Stomach (tissue), 8 donors: ENCODE measurements at regions not wholly inside any gene's neighbourhood (a gene's known extent, or its start where the extent isn't known, plus 50 kb on each side); places are given as distances from the start of the nearest gene placed in this dataset.
"Not testable (repeated sequence)": the region's sequence is repeated elsewhere in the genome, so short reads cannot be mapped to it uniquely, and the experiment has no call there.

Source experiments
- DNase-seq, 2 donors: peaks; one replicate each; pipeline versions ENCODE4 v3.0.0 to v3.0.0-alpha.2; 2013 to 2019
- H3K27ac ChIP-seq, 5 donors: fragments of 200-600 bp in 4 of 5; sonication (generic) in 4 of 5; one replicate each; pipeline ENCODE4 v1.5.1; 2013 to 2019; ENCODE audit warnings: mild to moderate bottlenecking in 1 of 5, moderate library complexity in 1 of 5
- H3K27me3 ChIP-seq, 3 donors: fragments of 200-600 bp; sonication (generic); one replicate each; pipeline ENCODE4 v1.5.1; 2017 to 2019; ENCODE audit warnings: mixed run types in 1 of 3
- H3K36me3 ChIP-seq, 4 donors: fragments of 200-600 bp; sonication (generic); 1 replicate in 3 of 4; 2 replicates in 1 of 4; pipeline ENCODE4 v1.5.1; 2016 to 2019
- H3K4me1 ChIP-seq, 4 donors: fragments of 200-600 bp; sonication (generic); one replicate each; pipeline ENCODE4 v1.5.1; 2016 to 2019
- H3K4me3 ChIP-seq, 4 donors: fragments of 200-600 bp; sonication (generic) in 3 of 4; one replicate each; pipeline ENCODE4 v1.5.1; 2016 to 2019; ENCODE audit warnings: mild to moderate bottlenecking in 1 of 4
- H3K9me3 ChIP-seq, 4 donors: fragments of 200-600 bp; sonication (generic); one replicate each; pipeline ENCODE4 v1.5.1; 2016 to 2019
- CTCF ChIP-seq, 7 experiments: fragments of 450-650 bp in 4 of 7; fragments of 200-600 bp in 3 of 7; sonication (generic) in 3 of 7; IDR thresholded peaks; one replicate each; pipeline ENCODE4 v1.5.1; 2016 to 2019; ENCODE audit warnings: antibody characterized with exemption in 7 of 7, control low read depth in 2 of 7, mild to moderate bottlenecking in 1 of 7
- EP300 ChIP-seq: sonication (generic); formaldehyde crosslinking; IDR thresholded peaks from one replicate; pipeline ENCODE4 v1.6.1; 2017; ENCODE audit warnings: antibody characterized with exemption
- POLR2A ChIP-seq, 4 donors: fragments of 450-650 bp; IDR thresholded peaks; one replicate each; pipeline ENCODE4 v1.6.1; 2016; ENCODE audit warnings: antibody characterized with exemption in 4 of 4, control low read depth in 2 of 4, mild to moderate bottlenecking in 1 of 4, moderate library complexity in 1 of 4
- POLR2AphosphoS5 ChIP-seq, 3 donors: sonication (generic); formaldehyde crosslinking; IDR thresholded peaks; one replicate each; pipeline ENCODE4 v1.6.1; 2016; ENCODE audit warnings: antibody characterized with exemption in 3 of 3
- WGBS, 5 donors: extraction: QIAGEN DNeasy Blood & Tissue Kit in 3 of 5; methylation state at CpG; one replicate each; pipeline versions ENCODE4 v1.1.5 to v1.1.7; 2013 to 2018; 5-methylcytosine and 5-hydroxymethylcytosine counted together
- intact Hi-C: fragments of 100-400 bp; cut with DNase I; formaldehyde crosslinking; loops from one replicate; pipeline ENCODE4 v1.15.1; 2023; ENCODE audit warnings: low total_unique reads
- donor health status: healthy with polysubstance abuse.
- donor health status: Bipolar disorder and iron deficiency.
- donor health status: healthy.

- intact Hi-C loops: no loop called here
- TF ChIP-seq CTCF (IDR thresholded peaks at IDR 0.05) (no peak), POLR2A (IDR thresholded peaks at IDR 0.05) (no peak), POLR2AphosphoS5 (IDR thresholded peaks at IDR 0.05) (no peak), EP300 (no peak)
- WGBS, 5 donors: 90 to 95% (median 93%) methylated on average over 13 of the region's 13 CpGs
- no peaks in the 10 kb centered on the region for H3K36me3 ChIP-seq
- H3K27me3 ChIP-seq: no peaks in the 10 kb centered on the region
- H3K9me3 ChIP-seq: no peaks in the 10 kb centered on the region
- no peak overlapping the region for H3K27ac ChIP-seq
- H3K4me3 ChIP-seq: no peak overlapping the region
- DNase-seq: no peak
- no peaks in the 10 kb centered on the region for H3K4me1 ChIP-seq
These were observed 1424.1 kb downstream of the SLITRK1 start for GRCh38 chr13:82458169-82458568.

- H3K9me3 ChIP-seq, DNase-seq, H3K36me3 ChIP-seq, H3K4me3 ChIP-seq, intact Hi-C loops, H3K4me1 ChIP-seq, H3K27ac ChIP-seq, H3K27me3 ChIP-seq: not testable (repeated sequence)
- 83 to 89% (median 89%) methylated on average over 13 of the region's 13 CpGs for WGBS, 5 donors
These were observed 1424.7 kb downstream of the SLITRK1 start for GRCh38 chr13:82457548-82457947.

DNA sequence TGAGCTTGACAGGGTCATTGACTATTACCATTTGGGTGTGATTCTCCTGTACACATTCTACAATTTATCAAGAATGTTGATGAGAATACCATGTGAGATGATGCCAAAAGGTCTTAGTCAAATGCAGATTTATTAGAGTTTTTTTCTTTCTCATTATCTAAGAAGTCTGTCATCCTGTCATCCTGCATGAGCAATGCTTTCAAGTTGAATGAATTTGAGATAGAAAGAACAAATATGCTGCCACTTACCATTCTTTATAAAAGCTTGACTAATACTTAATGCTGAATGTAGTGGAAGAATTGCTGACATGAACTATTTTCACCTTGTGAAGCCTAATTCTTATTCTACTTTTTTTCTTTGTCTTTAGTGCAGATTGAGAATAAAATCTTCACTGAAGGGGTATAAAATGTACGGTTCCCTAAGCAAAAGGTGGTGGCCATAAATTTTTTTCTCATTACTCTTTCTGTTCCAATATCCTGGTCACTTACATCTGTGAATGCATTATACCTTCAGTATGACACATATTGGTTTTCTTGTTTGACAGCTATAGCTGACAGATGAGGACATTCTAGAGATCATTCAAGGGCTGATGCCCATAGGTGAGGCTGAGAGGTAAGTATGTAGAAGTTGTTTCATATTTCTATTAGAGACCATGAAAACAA lies 1434.7 kb downstream of the SLITRK1 start:
- H3K9me3 ChIP-seq: peaks cover 0 to 8% (median 2%) of the 10 kb centered on the region in 4 donors
- H3K27me3 ChIP-seq: no peaks in the 10 kb centered on the region
- no peak for DNase-seq
- intact Hi-C loops: no loop called here
- 44 to 62% (median 53%) methylated on average over 1 of the region's 1 CpG for WGBS, 5 donors
- H3K4me3 ChIP-seq: no peak overlapping the region
- H3K27ac ChIP-seq: no peak overlapping the region
- H3K36me3 ChIP-seq: no peaks in the 10 kb centered on the region
- TF ChIP-seq POLR2A (IDR thresholded peaks at IDR 0.05): no peak
- no peak for TF ChIP-seq EP300
- TF ChIP-seq POLR2AphosphoS5 (IDR thresholded peaks at IDR 0.05): no peak
- TF ChIP-seq CTCF (IDR thresholded peaks at IDR 0.05): no peak
- H3K4me1 ChIP-seq: no peaks in the 10 kb centered on the region

DNA sequence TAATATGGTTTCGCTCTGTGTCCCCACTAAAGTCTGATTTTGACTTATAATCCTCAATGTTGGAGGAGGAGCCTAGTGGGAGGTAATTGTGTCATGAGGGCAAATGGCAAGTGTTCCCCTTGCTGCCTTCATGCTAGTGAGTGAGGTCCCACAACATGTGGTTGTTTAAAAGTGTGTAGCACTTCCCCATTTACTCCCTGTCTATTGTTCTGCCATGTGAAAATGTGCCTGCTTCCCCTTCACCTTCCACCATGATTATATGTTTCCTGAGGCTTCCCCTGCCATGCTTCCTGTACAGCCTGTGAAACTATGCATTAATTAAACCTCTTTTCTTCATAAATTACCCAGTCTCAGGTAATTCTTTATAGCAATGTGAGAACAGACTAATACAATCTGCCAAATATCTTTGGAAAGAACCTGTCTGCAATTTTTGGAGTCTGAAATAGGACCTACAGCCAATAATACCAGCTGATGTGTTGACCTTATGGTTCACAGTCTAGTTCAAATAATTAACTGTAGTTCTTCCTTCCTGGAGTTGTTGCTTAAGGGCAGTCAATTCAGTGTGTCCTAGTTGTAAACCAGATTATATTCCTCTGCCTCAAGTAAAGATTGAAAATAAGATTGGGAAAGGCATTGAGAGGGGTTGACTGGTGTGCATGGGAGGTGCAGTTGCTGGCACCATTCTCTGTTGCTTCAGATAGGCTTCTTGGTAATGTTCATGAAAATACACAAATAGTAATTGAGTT lies 1442.9 kb downstream of the SLITRK1 start:
- no peaks in the 10 kb centered on the region for H3K27me3 ChIP-seq
- H3K4me1 ChIP-seq: no peaks in the 10 kb centered on the region
- no peaks in the 10 kb centered on the region for H3K36me3 ChIP-seq
- H3K27ac ChIP-seq: no peak overlapping the region
- H3K9me3 ChIP-seq: peaks cover 0 to 19% (median 4%) of the 10 kb centered on the region in 4 donors
- DNase-seq: no peak
- TF ChIP-seq POLR2AphosphoS5 (IDR thresholded peaks at IDR 0.05) (no peak), POLR2A (IDR thresholded peaks at IDR 0.05) (no peak), EP300 (no peak), CTCF (IDR thresholded peaks at IDR 0.05) (no peak)
- no peak overlapping the region for H3K4me3 ChIP-seq
- WGBS, 5 donors: 0 to 47% (median 0%) methylated on average over 1 of the region's 1 CpG
- intact Hi-C loops: no loop called here

- 18 to 50% (median 31%) methylated on average over 1 of the region's 1 CpG for WGBS, 5 donors
- H3K27ac ChIP-seq: no peak overlapping the region
- no peak overlapping the region for H3K4me3 ChIP-seq
- H3K9me3 ChIP-seq: peaks cover 0 to 19% (median 4%) of the 10 kb centered on the region in 4 donors
- H3K27me3 ChIP-seq: no peaks in the 10 kb centered on the region
- TF ChIP-seq EP300: no peak
- no peak for TF ChIP-seq CTCF (IDR thresholded peaks at IDR 0.05)
- no peak for DNase-seq
- no peaks in the 10 kb centered on the region for H3K4me1 ChIP-seq
- H3K36me3 ChIP-seq: no peaks in the 10 kb centered on the region
- intact Hi-C loops: no loop called here
These were observed 1444.0 kb downstream of the SLITRK1 start for GRCh38 chr13:82438320-82438719.
